Kidney epithelial cell (primary cell): ENCODE measurements at regions not wholly inside any gene's neighbourhood (a gene's known extent, or its start where the extent isn't known, plus 50 kb on each side); places are given as distances from the start of the nearest gene placed in this dataset.

ENCODE experiments used
- DNase-seq: peaks from one replicate; pipeline ENCODE4 v3.0.0-alpha.2; 2010; ENCODE audit warnings: low read depth
- H3K27me3 ChIP-seq: 2 replicates; pipeline ENCODE4 v1.6.0; 2011; ENCODE audit warnings: low read length; ENCODE audit not compliant: control insufficient read depth, insufficient read depth
- H3K36me3 ChIP-seq: 2 replicates; pipeline ENCODE4 v1.5.1; 2011; ENCODE audit warnings: low read length; ENCODE audit not compliant: control insufficient read depth, insufficient read depth
- H3K4me3 ChIP-seq: 2 replicates; pipeline ENCODE4 v1.5.1; 2011; ENCODE audit warnings: low read depth, mild to moderate bottlenecking, control low read depth, low read length
- CTCF ChIP-seq: IDR thresholded peaks from 2 replicates; pipeline ENCODE4 v1.5.1; 2011; ENCODE audit warnings: mild to moderate bottlenecking, moderate library complexity, low read length, control low read depth, inconsistent platforms; ENCODE audit not compliant: insufficient read depth, poor library complexity, severe bottlenecking

GRCh38 chr12:39062266-39062996 lies 157.0 kb upstream of the CPNE8 start:
- no peak overlapping the region for H3K4me3 ChIP-seq

GRCh38 chr12:39061576-39061975 lies 156.2 kb upstream of the CPNE8 start:
- H3K4me3 ChIP-seq: no peak overlapping the region
- no peak for DNase-seq
- no peak for TF ChIP-seq CTCF
- no peaks in the 10 kb centered on the region for H3K36me3 ChIP-seq
- H3K27me3 ChIP-seq: no peaks in the 10 kb centered on the region

More at GRCh38 chr12:39062266-39062996, 157.0 kb upstream of the CPNE8 start:
- no peaks in the 10 kb centered on the region for H3K36me3 ChIP-seq
- no peak for DNase-seq
- no peaks in the 10 kb centered on the region for H3K27me3 ChIP-seq
- no peak for TF ChIP-seq CTCF

- no peaks in the 10 kb centered on the region for H3K27me3 ChIP-seq
- no peaks in the 10 kb centered on the region for H3K36me3 ChIP-seq
- DNase-seq: no peak
- no peak overlapping the region for H3K4me3 ChIP-seq
- TF ChIP-seq CTCF: no peak
Measured at GRCh38 chr12:39048395-39048794, 143.0 kb upstream of the CPNE8 start.

GRCh38 chr12:39047539-39048262 lies 142.3 kb upstream of the CPNE8 start:
- Histone ChIP-seq H3K27me3 (no peaks in the 10 kb centered on the region), H3K4me3 (no peak overlapping the region), H3K36me3 (no peaks in the 10 kb centered on the region)
- DNase-seq: no peak
- TF ChIP-seq CTCF: no peak

- no peaks in the 10 kb centered on the region for H3K27me3 ChIP-seq
- no peak for TF ChIP-seq CTCF
- no peak for DNase-seq
- no peak overlapping the region for H3K4me3 ChIP-seq
- H3K36me3 ChIP-seq: no peaks in the 10 kb centered on the region
Measured at GRCh38 chr12:39044754-39045153, 139.4 kb upstream of the CPNE8 start.

GRCh38 chr12:39043424-39043822 lies 138.0 kb upstream of the CPNE8 start:
- Histone ChIP-seq H3K4me3 (no peak overlapping the region), H3K27me3 (no peaks in the 10 kb centered on the region), H3K36me3 (no peaks in the 10 kb centered on the region)
- no peak for DNase-seq
- no peak for TF ChIP-seq CTCF
